ENCODE measurements at regions not wholly inside any gene's neighbourhood (a gene's known extent, or its start where the extent isn't known, plus 50 kb on each side); places are given as distances from the start of the nearest gene placed in this dataset.

DNA sequence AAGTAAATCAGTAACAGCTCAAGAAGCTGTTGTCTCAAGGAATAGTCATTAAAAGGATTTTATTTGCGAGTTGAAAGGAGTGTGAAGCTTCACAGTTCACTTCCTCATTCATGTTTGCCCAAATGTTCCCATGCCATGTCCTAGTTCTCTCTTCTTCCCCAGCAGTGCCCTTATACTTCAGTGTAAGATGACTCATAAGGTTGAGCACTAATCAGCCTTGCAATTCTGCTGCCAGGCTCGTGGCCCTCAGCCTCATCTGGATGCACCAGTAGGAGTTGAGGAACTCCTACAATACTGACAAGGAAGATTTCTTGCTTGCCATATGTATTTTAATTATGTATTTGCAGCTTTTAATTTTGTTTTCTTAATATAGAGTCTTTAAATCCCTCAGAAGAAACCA, 1980.4 kb downstream of the SUCLG1 start (continued):
- TF ChIP-seq, protein P1, sequence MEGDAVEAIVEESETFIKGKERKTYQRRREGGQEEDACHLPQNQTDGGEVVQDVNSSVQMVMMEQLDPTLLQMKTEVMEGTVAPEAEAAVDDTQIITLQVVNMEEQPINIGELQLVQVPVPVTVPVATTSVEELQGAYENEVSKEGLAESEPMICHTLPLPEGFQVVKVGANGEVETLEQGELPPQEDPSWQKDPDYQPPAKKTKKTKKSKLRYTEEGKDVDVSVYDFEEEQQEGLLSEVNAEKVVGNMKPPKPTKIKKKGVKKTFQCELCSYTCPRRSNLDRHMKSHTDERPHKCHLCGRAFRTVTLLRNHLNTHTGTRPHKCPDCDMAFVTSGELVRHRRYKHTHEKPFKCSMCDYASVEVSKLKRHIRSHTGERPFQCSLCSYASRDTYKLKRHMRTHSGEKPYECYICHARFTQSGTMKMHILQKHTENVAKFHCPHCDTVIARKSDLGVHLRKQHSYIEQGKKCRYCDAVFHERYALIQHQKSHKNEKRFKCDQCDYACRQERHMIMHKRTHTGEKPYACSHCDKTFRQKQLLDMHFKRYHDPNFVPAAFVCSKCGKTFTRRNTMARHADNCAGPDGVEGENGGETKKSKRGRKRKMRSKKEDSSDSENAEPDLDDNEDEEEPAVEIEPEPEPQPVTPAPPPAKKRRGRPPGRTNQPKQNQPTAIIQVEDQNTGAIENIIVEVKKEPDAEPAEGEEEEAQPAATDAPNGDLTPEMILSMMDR (IDR thresholded peaks at IDR 0.05 in 2 of 3, conservative IDR thresholded peaks at IDR 0.05 in 1 of 3; ENCODE audit: control insufficient read depth in 2 of 3, extremely low read depth in 1 of 3, insufficient read depth in 1 of 3, low read depth in 3 of 3, low read length in 3 of 3) = no peak
- TF ChIP-seq ESRRA (IDR thresholded peaks at IDR 0.05; ENCODE audit: low read length) (no peak), YY1 (IDR thresholded peaks at IDR 0.05; ENCODE audit: low read depth, low read length) (no peak), SRF (IDR thresholded peaks at IDR 0.05; ENCODE audit: low read depth in 2 of 2, low read length in 2 of 2) (no peak), MYB (IDR thresholded peaks at IDR 0.05; ENCODE audit: borderline replicate concordance, low read depth, low read length) (no peak)

DNA sequence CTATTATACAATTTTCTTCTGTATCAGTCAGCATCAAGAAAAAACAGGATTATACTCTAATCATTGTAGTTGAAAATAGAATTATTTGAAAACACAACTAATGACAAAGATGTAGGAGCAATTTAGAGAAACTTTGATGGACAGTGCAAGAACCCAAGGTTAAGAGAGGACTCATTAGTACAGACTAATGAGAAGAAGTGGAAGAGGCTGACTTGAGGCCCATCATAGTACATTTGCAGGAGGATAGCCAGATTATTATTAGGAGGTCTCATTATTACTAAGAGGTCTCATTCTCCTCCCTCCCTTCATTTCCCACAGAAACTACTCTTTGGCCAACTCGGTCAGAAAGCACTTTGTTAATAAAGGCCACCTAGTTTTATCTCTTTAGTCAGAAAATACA, 1983.0 kb downstream of the SUCLG1 start:
- RAD21 ChIA-PET (ENCODE audit: unreplicated experiment) = no interaction called here

More for the DNA sequence above, 1983.0 kb downstream of the SUCLG1 start:
- no peak for FAIRE-seq
- intact Hi-C loops (cut with micrococcal nuclease; ENCODE audit: unreplicated experiment) (no loop called here), in situ Hi-C loops (cut with MboI) (no loop called here)
- Histone ChIP-seq H3K4me2 (ENCODE audit: control insufficient read depth, insufficient read depth) (no peak overlapping the region), H3K27me3 (replicated peaks in 1 of 2; ENCODE audit: control insufficient read depth in 2 of 2, insufficient read depth in 2 of 2, low read length in 1 of 2) (no peaks in the 10 kb centered on the region), H3K4me1 (ENCODE audit: control insufficient read depth, insufficient read depth, low read length) (no peaks in the 10 kb centered on the region), H3K36me3 (ENCODE audit: control insufficient read depth in 2 of 2, insufficient read depth in 2 of 2, low read length in 1 of 2) (no peaks in the 10 kb centered on the region), H3K79me2 (ENCODE audit: control insufficient read depth, insufficient read depth, low read length) (no peaks in the 10 kb centered on the region), H3K27ac (ENCODE audit: control insufficient read depth, insufficient read depth) (no peak overlapping the region), H3K4me3 (no peak overlapping the region), H3K9ac (ENCODE audit: control insufficient read depth, insufficient read depth, low read length) (no peak overlapping the region), H4K20me1 (ENCODE audit: control insufficient read depth, insufficient read depth) (no peaks in the 10 kb centered on the region), H3K9me3 (replicated peaks; ENCODE audit: control insufficient read depth, insufficient read depth, low read length) (no peaks in the 10 kb centered on the region), H2AFZ (ENCODE audit: control insufficient read depth, low read depth, low read length) (no peak overlapping the region)
- ChIA-PET SMC1A (ENCODE audit: uncharacterized antibody, unreplicated experiment) (interaction anchor here (1.7 kb wide), 1 partner anchor 84 kb away, joined by 3 read pairs; no protein-coding TSS in a partner anchor), CTCF (interaction anchor here (0.5 kb wide), 1 partner anchor 171 kb away, joined by 3 read pairs; no protein-coding TSS in a partner anchor), POLR2A (no interaction called here)
- TF ChIP-seq, protein P2, sequence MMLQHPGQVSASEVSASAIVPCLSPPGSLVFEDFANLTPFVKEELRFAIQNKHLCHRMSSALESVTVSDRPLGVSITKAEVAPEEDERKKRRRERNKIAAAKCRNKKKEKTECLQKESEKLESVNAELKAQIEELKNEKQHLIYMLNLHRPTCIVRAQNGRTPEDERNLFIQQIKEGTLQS (IDR thresholded peaks at IDR 0.05; ENCODE audit: borderline replicate concordance, extremely low read depth, low read depth, low read length) = no peak
- TF ChIP-seq MTA2 (IDR thresholded peaks at IDR 0.05; ENCODE audit: low read depth) (peak; percentile 92), ZNF24 (IDR thresholded peaks at IDR 0.05) (0 out of 2 replicates have a peak, but pooled peaks have one; percentile 8), NR2F1 (conservative IDR thresholded peaks at IDR 0.05) (peak; percentile 61; the same call in 1 of the 2 replicates), IKZF1 (conservative IDR thresholded peaks at IDR 0.05) (0 out of 2 replicates have a peak, but pooled peaks have one; percentile 25)
- TF ChIP-seq, protein P3, sequence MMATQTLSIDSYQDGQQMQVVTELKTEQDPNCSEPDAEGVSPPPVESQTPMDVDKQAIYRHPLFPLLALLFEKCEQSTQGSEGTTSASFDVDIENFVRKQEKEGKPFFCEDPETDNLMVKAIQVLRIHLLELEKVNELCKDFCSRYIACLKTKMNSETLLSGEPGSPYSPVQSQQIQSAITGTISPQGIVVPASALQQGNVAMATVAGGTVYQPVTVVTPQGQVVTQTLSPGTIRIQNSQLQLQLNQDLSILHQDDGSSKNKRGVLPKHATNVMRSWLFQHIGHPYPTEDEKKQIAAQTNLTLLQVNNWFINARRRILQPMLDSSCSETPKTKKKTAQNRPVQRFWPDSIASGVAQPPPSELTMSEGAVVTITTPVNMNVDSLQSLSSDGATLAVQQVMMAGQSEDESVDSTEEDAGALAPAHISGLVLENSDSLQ (IDR thresholded peaks at IDR 0.05) = peak; percentile 61
- TF ChIP-seq, protein P4, sequence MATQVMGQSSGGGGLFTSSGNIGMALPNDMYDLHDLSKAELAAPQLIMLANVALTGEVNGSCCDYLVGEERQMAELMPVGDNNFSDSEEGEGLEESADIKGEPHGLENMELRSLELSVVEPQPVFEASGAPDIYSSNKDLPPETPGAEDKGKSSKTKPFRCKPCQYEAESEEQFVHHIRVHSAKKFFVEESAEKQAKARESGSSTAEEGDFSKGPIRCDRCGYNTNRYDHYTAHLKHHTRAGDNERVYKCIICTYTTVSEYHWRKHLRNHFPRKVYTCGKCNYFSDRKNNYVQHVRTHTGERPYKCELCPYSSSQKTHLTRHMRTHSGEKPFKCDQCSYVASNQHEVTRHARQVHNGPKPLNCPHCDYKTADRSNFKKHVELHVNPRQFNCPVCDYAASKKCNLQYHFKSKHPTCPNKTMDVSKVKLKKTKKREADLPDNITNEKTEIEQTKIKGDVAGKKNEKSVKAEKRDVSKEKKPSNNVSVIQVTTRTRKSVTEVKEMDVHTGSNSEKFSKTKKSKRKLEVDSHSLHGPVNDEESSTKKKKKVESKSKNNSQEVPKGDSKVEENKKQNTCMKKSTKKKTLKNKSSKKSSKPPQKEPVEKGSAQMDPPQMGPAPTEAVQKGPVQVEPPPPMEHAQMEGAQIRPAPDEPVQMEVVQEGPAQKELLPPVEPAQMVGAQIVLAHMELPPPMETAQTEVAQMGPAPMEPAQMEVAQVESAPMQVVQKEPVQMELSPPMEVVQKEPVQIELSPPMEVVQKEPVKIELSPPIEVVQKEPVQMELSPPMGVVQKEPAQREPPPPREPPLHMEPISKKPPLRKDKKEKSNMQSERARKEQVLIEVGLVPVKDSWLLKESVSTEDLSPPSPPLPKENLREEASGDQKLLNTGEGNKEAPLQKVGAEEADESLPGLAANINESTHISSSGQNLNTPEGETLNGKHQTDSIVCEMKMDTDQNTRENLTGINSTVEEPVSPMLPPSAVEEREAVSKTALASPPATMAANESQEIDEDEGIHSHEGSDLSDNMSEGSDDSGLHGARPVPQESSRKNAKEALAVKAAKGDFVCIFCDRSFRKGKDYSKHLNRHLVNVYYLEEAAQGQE (IDR thresholded peaks at IDR 0.05; ENCODE audit: low read depth, low read length) = no peak
- no peak for DNase-seq (ENCODE audit: low read depth, low spot score)
- BruUV-seq (replicated peaks) = no TSS peak
- 15% methylated on average over 1 of the region's 1 CpG for WGBS (ENCODE audit: insufficient coverage, insufficient replicate concordance, low lambda C conversion rate, missing lambda C conversion rate)
- no peak for ATAC-seq
